HuH-7 (cell line): ENCODE measurements at regions not wholly inside any gene's neighbourhood (a gene's known extent, or its start where the extent isn't known, plus 50 kb on each side); places are given as distances from the start of the nearest gene placed in this dataset.

ENCODE experiments used
- DNase-seq: peaks from one replicate; pipeline ENCODE4 v3.0.0; 2011; ENCODE audit warnings: low spot score

DNA sequence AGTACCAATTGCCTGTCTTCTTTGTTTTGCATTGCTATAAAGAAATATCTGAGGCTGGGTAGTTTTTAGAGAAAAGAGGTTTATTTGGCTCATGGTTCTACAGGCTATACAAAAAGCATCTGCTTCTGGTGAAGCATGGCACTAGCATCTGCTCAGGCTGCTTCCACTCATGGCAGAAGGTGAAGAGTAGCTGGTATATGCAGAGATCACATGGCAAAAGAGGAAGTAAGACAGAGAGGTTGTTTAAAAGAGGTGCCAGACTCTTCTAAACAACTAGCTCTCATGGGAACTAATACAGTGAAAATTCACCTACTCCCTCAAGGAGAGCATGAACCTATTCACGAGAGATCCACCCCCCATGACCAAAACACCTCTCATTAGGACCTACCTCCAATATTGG lies 56.7 kb upstream of the GUCA2B start:
- no peak for DNase-seq

DNA sequence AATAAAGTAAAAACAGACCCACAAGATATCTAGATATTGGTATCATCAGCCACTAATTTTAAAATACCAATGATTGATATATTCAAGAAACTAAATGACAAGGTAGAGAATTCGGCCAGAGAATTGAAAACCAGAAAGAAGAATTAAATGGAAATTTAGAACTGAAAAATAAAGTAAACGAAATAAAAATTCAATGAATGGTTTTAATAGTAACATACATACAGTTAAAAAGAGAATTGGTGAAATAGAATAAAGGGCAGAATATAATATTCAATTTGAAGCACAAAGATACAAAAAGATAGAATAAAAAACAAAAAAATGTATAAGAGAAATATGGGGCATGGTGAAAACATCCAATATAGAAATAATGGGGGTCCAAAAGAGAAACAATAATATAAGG lies 64.0 kb upstream of the GUCA2B start:
- DNase-seq = no peak

DNA sequence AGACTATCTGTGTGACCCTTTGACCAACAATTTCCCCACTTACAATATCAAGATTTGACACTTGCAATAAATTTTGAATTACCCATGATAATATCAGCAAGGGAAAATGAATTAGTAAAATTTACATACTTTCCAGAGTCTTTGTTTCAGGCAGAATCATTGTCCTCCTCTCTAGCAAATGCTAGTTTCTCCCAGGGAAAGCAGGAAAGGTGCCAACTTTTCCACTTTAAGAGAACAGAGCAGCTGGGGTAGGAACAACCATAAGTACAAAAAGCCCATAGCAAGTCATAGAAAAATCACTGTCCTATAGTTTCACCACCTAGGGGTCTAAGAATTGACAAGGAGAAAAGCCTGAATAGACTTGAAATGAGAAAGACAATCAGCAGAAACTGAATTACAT lies 67.1 kb upstream of the GUCA2B start:
- DNase-seq = no peak

DNA sequence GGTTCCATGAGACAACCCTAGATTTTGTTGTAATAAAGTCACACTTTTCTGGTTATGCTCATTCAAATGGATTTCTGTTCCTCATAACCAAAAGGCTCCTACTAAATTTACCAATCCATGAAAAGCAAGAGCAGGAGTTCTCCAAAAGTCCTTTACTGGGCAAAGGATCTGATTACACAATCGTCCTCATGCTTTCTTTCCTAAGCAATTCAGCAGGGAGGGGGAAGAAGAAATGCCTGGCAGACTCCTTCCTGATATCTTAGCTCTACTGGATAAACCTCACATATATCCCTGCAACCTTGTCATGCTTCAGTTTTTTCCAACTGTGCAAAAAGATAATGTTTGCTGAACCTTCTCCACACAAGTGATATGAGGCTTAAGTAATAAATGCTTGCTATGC lies 67.6 kb upstream of the GUCA2B start:
- DNase-seq = no peak

DNA sequence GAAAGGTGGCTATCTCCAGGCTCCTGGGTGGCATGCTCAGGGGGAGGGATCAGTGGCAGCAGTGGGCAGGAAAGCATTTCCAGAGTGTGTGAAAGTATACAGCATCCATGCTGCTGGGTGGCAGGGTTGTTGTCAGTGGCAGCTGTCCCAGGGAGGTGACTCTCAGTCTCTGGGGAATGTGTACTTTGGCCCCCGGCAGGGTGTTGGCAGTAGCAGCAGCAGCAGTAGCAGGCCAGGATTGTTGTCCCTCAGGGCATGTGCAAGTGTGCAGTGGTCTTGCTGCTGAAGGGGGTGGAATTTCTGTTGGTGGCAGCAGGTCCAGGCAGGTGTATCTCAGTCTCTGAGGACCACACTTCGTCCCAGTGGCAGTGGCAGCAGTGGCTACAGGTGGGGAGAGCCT lies 71.7 kb upstream of the GUCA2B start:
- peak; percentile 20 for DNase-seq

DNA sequence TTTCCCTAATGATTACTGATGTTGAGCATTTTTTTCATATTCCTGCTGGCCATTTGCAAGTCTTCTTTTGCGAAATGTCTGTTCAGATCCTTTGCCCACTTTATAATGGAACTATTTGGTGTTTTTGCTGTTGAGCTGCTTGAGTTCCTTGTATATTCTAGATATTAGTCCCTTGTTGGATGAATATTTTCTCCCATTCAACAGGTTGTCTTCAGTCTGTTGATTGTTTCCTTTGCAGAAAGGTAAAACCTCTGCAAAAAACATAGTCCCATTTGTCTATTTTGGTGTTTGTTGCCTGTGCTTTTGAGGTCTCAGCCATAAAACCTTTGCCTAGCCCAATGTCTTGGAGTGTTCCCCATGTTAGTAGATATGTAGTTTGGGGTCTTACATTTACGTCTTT lies 78.0 kb upstream of the GUCA2B start:
- DNase-seq = no peak

DNA sequence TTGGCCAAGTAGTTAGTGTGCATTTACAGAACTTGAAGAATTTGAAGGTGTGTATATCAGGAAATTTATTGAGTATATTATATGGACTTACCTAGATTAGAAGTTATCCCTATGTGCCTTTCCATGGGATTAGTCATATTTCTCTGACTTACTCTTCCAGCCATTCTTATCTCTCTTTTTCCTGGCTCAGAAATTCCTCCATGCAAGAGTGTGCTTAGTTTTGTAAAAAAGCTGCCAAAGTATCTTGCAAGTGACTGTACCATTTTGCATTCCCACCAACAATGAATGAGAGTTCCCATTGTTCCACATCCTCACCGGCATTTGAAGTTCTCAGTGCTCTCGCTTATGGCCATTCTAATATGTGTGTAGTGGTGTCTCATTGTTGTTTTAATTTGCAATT lies 82.2 kb upstream of the GUCA2B start:
- DNase-seq = no peak

DNA sequence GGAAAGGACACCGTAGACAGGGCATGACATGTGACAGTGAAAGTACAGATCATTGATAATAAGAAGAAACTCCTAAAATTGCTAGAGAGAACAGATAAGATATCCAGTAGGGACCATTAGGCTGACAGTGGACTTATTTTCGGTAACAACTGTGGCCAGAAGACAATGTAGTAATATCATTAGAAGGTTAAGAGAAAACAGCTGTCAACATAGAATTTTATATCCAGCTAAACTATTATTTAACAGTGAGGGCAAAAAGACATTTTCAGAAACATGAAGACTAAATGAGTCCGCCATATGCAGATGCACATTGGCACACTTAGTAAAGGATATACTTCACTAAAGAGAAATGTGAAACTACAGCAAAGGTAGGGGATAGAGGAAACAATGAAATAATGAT lies 95.4 kb upstream of the GUCA2B start:
- DNase-seq = no peak

DNA sequence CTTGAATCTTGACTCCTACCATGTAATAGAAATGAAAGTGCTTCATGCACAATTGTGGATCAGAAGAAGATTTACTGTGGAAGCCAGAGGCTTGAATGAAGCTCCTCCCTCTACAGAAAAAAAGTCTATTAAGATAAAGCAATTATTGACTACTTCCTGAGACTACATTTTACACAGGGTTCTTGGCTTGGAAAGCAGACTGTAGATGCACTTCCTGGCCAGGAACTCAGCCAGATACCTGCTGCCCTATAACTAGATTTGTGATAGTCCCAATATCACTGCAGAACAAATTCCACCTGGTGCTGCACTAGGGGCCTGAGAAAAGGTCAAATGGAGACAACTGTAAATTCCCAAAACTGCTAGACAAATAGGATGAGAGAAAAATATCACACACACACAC lies 96.8 kb upstream of the GUCA2B start:
- DNase-seq = no peak

DNA sequence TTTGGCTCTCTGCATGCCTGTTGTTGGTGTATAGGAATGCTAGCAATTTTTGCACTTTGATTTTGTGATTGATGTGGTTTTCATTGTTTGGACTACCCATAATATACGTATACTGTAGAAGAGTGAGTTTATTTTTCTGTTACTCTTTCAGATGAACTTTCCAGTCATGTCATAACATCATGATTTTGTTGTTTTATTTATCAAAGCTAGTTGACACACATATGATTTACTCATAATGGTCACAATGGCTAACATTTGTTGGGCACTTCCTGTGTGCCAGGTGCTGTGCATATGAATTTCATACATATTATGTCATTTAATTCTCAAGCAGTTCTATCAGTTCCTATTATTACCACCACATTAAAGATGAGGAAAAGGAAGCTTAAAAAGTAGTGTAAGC lies 98.1 kb upstream of the GUCA2B start:
- DNase-seq = no peak

DNA sequence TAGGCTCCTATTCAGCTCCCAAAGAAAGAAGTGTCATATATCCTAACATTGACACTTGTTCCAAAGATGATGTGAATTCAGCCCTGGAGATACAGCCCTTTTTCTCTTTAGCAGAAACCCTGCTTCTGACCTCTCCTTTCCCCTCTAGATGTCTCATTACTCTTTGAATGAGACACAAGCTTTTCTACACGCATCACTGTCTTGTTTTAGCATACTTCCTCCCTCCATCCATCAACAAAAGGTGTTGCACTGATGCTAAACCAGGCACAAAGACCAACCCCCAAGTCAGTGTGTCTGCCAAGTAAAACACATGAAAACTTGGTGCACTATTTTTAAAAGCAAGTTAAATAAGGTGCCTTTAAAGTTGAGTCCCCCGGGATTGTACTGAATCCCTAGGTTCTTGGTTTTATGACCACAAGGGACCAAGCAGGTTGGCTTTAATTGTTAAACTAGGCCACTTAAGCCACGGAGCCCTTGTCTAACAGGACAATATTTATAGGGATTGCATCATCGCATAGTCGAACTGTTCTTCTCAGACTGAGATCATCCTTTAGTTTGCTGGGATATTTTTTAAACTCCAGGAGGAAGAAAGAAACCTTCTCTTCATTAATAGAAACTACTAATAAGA lies 101.0 kb upstream of the GUCA2B start:
- DNase-seq = no peak

DNA sequence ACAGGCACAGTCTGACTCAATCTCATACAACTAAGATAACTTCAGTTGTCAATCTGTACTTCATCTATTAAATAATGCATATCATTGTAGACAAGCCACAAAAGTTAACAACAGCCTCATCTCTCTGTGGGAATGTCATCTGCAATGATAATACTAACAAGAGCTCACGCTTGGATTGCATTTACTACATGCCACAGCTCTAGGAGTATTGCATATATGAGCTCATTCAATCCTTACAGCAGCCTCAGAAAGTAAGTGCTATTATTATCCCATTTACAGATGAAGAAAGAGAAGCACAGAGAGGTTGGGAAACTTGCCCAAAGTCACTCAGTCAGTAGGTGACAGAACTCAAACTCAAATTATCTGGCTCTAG lies 105.7 kb upstream of the GUCA2B start:
- DNase-seq = no peak

DNA sequence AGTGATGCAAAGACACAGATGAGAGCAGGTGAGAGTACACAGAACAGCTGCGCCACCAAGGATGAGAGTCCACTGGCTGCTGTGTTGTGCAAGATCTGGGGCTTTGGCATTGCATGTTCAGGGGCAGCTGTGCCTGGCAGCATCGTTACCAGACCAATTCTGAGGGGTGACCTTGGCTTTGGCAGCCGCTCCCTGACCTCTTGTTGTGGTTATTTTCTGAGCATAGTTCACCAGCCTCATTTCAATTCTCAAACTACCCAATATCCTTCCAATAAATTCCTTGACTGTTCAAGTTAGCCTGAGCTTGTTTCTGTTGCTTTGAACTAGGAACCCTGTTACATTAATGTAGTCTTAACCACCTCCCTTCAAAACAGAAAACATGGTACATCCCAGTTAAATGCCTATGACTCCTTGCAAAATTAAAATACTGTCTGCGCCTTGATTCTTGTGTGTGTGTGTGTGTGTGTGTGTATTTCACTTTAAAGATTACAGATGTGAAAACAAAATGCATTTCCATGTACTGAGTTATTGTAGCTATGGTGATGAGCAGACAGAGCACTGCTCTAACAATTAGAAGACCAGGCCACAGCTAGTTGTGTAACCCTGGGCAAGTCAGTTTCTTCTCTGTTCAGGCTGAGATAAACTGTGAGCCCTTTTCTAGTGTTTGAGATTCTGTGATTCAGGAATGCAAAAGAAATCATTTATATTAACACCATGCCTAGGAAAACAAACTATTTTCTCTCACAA lies 106.3 kb upstream of the GUCA2B start:
- no peak for DNase-seq

DNA sequence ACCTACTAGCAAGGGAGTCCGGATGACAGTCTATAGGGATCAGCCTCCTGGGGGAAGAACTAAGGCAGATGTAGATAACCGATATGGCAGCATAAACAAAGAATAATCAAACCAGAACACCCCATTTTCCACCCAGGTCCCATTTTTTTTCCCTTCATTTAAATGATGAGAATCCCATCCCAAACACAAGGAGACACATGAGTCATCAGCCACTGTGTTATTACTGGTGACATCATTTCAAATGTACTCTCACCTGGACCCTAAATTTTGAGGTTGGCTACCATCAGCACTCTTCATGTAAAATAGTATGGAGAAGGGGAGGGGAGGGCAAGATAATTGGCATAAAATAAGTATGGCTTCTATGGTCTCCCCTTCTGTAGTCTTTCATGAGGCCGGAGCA lies 108.9 kb upstream of the GUCA2B start:
- no peak for DNase-seq

DNA sequence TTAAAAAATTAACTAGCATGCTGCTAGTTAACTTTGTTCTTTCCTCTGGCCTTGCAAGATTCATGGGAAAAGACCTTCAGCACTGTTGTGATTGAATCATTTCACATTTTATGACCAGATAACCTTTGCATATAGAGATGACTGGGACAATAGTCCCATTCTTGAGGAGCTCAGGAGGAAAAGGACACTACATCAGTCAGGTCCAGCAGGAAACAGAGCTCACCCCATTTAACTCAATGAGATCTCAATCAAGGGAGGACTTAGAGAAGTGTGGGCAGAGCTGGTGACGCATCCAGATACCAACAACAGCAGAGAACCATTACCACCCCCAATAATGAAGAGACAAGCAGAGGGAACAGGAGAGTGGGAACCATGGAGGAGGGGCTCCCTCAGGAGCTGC lies 109.4 kb upstream of the GUCA2B start:
- DNase-seq = no peak

DNA sequence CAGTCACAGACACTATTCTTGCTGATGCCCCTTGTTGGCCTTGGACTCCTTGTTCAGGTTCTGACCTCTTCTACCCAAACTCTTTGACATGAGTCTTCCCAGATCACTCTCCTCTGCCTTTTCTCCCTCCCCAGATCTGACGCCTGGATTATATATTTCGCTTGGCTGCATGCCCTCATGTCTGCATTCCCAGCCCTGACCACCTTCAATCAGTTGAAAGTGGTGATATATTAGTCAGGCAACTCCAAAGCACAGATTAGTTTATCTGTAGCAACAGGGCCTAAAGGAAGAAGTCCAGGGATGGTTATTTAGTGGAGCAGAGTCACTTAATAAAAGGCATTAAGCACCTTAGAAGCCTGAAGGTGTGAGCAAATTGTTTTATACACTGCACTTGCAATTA lies 110.0 kb upstream of the GUCA2B start:
- no peak for DNase-seq

DNA sequence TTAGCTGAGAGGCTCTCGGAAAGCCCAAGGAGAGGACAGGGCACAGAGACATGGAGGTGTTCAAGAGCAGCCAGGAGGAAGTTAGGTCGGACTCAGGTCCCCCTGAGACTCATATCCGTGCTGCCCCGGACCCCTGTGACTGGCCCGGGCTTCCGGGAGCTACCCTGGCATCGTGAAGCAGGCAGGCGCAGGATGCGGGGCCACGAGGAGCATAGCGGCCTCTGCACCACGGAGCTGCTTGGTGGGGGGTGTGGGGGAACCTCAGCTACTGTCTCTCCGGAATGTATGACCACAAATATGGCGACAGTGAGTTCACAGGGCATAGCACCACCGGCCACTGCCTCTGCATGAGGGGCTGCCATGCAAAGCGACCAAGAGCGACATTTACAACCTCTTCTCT lies 112.2 kb upstream of the GUCA2B start:
- no peak for DNase-seq

DNA sequence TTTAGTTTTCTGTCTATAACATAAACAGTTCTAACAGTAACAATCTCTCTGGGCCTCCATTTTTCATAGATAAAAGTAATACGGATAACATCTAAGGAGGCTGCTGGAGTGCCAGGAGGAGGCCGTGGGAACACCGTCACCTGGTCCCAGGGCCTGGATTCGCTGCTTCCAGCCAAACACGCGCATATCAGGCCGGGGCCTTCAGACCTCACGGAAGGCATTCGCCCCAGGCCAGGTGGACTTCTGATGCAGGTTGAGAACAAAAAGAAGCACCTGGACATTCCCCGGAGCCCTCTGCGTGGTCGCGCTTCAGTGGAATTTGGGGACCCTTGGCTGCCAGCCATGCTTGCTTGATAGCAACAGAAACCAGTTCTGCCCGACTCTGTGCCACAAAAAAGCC lies 113.1 kb upstream of the GUCA2B start:
- no peak for DNase-seq

DNA sequence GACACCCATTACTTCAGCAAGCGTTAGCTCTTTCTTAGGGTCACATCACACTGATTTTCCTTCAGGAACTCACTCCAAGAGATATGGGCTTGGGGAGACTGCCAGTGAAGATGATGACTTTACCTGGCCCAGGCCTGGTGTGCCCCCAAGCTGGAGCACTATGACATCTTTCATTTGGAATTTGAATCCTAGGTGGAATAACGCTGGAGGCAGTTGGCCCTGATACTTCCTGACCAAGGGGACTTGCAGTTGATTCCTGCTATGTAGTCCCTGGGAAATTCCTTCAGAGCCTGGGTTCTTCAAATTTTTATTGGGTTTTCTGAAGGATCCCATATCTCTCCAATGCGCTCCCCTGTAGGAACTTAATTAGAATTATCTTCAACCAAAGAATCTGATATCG lies 114.9 kb upstream of the GUCA2B start:
- no peak for DNase-seq

DNA sequence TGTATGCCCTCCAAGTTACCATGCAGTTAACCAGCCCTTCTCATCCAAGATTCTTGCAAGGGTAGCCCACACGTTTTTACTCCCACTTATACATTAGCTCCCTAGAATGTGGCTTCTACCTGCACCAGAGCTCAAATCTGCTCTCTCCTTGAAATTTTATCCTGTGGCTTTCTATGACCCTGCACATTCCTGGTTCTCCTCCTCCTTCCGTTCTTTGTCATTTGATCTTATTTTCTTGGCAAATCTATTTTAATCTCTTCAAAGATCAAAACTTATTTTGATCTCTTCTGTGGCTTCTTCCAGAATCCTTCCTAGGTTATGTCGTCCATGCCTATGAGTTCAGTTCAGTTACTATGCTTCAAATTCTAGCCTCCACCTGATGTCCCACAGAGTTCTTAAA lies 115.6 kb upstream of the GUCA2B start:
- no peak for DNase-seq

DNA sequence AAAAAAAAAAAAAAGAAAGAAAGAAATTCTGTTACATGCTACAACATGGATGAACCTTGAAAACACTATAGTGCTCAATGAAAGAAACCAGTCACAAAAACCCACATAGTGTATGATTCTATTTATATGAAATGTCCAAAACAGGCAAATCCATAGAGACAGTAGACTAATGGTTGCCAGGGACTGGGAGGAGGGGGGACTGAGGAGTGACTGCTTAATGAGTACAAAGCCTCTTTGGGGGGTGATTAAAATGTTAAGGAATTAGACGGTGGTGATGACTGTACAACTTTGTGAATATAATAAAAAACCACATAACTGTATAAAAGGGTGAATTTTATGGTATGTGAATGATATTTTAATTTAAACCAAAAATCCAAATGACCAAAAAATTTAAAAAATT lies 116.0 kb upstream of the GUCA2B start:
- no peak for DNase-seq

DNA sequence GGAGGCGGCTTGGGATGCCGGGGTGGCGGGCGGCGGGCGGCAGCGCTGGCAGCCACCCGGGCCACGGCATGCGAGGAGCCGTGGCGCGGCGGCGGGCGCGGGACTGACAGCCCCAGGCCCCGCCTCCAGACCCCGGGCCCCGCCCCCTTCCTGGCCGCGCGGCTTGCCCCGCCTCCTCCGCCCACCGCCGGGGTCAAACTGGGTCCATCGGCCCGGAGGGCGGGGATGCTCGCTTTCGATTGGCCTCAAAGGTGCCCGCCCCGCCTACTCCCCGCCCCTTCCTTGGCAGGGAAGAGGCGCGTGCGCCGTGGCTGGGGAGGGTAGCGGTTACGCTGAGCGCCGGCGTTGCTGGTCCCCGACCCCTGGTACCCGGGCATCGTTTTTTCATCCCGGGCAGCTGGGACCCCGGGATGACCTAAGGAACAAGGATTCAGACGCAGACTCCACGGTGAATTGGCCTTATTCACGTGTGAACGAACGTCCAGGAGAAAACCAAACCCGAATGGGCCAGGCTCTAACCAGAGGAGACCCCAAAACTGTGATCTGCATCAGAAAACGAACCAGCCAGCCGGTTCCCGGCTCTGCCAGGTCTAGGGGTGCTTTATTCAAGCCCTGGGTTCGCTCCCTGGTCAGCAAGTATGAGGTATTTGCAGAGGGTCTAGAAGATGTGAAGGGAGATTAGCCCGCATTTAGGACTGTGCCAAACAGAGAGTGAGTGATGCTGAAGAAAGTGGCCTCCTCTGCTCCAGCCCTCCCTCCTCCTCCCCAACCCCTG lies 117.2 kb upstream of the GUCA2B start:
- peak; percentile 93 for DNase-seq

DNA sequence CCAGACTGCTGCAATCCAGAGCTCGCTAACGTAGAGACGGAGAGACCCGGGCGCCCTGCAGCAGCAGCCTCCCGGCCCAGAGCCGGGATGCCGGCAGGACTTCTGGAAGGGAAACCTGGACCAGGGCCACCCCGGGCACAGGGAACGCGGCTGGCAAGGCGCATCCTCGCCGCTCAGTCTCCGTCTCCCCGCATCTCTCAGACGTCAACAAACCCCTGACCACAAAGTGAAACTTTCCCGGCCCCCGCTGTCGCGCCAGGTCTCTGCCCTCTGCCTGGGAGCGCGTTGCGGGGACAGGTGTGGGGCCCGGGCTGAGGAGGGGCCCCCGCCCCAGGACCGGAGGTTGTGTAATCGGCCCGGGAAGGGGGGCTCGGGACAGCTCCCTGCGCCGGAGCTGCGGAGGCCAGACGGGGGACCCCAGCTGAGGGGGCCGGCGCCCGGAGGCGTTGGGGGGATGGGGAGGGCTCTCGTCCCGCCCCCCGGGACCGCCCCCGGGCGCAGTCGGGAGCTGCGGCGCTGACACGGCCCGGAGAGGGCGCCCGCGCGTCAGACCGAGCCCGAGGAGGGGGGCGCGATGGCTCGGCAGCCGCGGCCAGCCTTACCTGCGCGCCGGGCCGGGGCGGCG lies 116.6 kb upstream of the HIVEP3 start:
- peak; percentile 65 for DNase-seq
